ENCODE measurements at regions not wholly inside any gene's neighbourhood (a gene's known extent, or its start where the extent isn't known, plus 50 kb on each side); places are given as distances from the start of the nearest gene placed in this dataset.

DNA sequence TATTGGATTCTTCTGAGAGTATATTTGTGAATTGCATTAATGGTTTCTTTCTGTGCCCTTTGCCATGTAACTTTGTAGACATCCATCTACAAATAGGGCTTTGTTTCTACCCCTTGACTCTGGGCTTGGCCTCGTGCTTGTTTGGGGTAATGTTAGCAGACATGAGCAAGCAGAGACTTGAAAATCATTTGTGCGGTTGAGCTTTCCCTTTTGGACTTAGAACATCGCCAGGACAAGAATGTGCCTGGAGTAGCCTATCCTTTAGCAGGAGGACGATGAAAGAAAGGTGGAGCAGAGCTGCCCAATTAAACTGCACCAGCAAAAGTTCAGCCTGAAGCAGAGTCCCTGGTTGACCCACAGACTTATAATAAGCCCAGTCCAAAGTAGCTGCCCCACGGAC lies 785.9 kb downstream of the EPHA4 start:
- TF ChIP-seq, protein P1, sequence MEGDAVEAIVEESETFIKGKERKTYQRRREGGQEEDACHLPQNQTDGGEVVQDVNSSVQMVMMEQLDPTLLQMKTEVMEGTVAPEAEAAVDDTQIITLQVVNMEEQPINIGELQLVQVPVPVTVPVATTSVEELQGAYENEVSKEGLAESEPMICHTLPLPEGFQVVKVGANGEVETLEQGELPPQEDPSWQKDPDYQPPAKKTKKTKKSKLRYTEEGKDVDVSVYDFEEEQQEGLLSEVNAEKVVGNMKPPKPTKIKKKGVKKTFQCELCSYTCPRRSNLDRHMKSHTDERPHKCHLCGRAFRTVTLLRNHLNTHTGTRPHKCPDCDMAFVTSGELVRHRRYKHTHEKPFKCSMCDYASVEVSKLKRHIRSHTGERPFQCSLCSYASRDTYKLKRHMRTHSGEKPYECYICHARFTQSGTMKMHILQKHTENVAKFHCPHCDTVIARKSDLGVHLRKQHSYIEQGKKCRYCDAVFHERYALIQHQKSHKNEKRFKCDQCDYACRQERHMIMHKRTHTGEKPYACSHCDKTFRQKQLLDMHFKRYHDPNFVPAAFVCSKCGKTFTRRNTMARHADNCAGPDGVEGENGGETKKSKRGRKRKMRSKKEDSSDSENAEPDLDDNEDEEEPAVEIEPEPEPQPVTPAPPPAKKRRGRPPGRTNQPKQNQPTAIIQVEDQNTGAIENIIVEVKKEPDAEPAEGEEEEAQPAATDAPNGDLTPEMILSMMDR (IDR thresholded peaks at IDR 0.05) = no peak
- no peak for TF ChIP-seq POLR2A (IDR thresholded peaks at IDR 0.05)
